ENCODE measurements at regions not wholly inside any gene's neighbourhood (a gene's known extent, or its start where the extent isn't known, plus 50 kb on each side); places are given as distances from the start of the nearest gene placed in this dataset.

DNA sequence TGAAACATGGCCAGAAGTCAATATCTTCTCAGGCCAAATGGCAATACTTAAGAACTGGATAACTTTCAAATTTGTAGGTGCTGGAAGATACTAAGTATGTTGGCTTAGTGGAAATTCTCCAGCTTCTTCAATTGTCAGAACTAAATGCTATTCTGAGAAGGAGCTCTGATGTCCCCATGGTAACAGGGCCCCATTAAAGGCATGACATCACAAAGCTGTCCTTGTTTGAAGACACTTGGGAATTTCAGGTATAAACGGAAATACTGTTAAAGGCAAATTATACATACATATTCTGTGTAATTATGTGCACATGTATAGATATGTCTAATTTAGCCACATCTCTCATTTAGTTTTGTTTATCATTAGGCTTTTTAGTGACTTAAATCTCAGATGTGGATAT is 210.0 kb upstream of the SEL1L start:
- TF ChIP-seq, protein P1, sequence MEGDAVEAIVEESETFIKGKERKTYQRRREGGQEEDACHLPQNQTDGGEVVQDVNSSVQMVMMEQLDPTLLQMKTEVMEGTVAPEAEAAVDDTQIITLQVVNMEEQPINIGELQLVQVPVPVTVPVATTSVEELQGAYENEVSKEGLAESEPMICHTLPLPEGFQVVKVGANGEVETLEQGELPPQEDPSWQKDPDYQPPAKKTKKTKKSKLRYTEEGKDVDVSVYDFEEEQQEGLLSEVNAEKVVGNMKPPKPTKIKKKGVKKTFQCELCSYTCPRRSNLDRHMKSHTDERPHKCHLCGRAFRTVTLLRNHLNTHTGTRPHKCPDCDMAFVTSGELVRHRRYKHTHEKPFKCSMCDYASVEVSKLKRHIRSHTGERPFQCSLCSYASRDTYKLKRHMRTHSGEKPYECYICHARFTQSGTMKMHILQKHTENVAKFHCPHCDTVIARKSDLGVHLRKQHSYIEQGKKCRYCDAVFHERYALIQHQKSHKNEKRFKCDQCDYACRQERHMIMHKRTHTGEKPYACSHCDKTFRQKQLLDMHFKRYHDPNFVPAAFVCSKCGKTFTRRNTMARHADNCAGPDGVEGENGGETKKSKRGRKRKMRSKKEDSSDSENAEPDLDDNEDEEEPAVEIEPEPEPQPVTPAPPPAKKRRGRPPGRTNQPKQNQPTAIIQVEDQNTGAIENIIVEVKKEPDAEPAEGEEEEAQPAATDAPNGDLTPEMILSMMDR (IDR thresholded peaks at IDR 0.05), result no peak
- Histone ChIP-seq H3K27me3 (no peaks in the 10 kb centered on the region), H3K4me1 (ENCODE audit: control insufficient read depth in 1 of 2, insufficient read depth in 1 of 2, low read depth in 1 of 2, low read length in 1 of 2) (no peaks in the 10 kb centered on the region), H3K9me3 (no peaks in the 10 kb centered on the region), H3K4me3 (ENCODE audit: low read depth in 1 of 2, low read length in 1 of 2) (no peak overlapping the region), H3K36me3 (no peaks in the 10 kb centered on the region), H3K27ac (no peak overlapping the region)

DNA sequence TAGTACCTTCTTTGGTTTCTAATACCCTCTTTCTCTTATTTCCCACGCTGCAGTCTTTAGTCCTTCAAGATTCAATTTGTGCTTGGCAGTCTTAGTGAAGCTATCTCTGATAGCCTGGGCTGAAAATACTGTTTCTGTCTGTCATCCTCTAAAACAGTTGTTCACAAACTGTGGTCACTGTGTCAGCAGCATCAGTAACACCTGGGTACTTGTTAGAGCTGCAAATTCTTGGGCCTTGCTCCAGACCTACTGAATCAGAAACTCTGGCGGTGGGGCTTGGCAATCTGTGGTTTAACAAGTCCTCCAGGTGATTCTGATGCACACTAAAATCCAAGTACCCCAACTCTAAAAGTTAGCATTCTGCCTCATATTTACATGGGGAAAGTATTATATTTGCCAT is 217.5 kb upstream of the SEL1L start:
- no peak overlapping the region for H3K27ac ChIP-seq
- no peaks in the 10 kb centered on the region for H3K9me3 ChIP-seq
- H3K27me3 ChIP-seq, result no peaks in the 10 kb centered on the region
- no peaks in the 10 kb centered on the region for H3K4me1 ChIP-seq (ENCODE audit: control insufficient read depth in 1 of 2, insufficient read depth in 1 of 2, low read depth in 1 of 2, low read length in 1 of 2)
- TF ChIP-seq, protein P1 (IDR thresholded peaks at IDR 0.05), result no peak
- no peak overlapping the region for H3K4me3 ChIP-seq (ENCODE audit: low read depth in 1 of 2, low read length in 1 of 2)
- no peaks in the 10 kb centered on the region for H3K36me3 ChIP-seq

DNA sequence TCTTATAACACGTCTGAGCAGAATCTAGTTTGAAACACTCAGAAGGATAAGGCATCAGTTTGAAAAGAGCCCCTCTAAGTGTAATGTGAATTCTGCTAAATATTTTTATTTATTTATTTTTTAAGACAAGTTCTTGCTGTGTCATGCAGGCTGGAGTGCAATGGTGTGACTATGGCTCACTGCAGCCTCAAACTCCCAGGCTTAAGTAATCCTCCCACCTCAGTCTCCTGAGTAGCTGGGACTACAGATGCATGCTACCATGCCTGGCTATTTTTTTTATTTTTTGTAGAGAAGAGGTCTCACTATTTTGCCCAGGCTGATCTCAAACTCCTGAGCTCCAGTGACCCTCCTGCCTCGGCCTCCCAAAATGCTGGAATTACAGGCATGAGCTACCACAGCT is 225.9 kb upstream of the SEL1L start:
- TF ChIP-seq, protein P1 (IDR thresholded peaks at IDR 0.05), result no peak
- no peaks in the 10 kb centered on the region for H3K9me3 ChIP-seq
- no peak overlapping the region for H3K4me3 ChIP-seq (ENCODE audit: low read depth in 1 of 2, low read length in 1 of 2)
- H3K27me3 ChIP-seq, result no peaks in the 10 kb centered on the region
- no peaks in the 10 kb centered on the region for H3K36me3 ChIP-seq
- H3K4me1 ChIP-seq (ENCODE audit: control insufficient read depth in 1 of 2, insufficient read depth in 1 of 2, low read depth in 1 of 2, low read length in 1 of 2), result peaks cover 0 to 4% of the 10 kb centered on the region in 2 experiments
- no peak overlapping the region for H3K27ac ChIP-seq

DNA sequence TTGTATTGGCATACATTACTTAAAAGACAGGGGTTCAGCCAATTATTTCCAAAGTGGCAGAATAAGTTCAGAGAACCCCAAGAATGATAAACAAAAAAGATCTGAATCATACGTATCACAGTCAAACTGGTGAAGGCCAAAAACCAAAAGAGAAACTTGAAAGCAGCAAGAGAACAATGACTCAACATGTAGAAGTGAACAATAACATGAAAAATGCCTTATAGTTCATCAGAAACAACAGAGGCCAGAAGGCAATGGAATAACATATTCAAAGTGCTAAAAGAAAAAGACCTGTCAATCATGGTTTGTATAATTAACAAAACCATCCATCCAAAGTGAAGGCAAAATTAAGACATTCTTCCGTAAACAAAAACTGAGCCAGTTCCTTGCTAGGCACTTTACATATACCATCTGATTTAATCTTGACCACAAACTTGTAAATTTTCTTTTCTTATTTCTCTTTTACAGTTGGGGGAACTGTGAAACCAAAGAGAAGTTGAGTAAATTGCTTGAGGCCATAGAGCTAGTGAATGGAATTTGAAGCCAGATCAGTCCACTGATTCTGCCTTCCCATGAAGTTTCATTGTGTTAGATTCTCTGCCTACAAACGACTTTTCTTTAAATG is 232.1 kb upstream of the SEL1L start:
- Histone ChIP-seq H3K27me3 (no peaks in the 10 kb centered on the region), H3K9me3 (no peaks in the 10 kb centered on the region), H3K27ac (peak overlapping the region; percentile 89), H3K36me3 (no peaks in the 10 kb centered on the region), H3K4me3 (ENCODE audit: low read depth in 1 of 2, low read length in 1 of 2) (peak overlapping the region in 1 of 2 experiments; percentile 4), H3K4me1 (ENCODE audit: control insufficient read depth in 1 of 2, insufficient read depth in 1 of 2, low read depth in 1 of 2, low read length in 1 of 2) (peaks cover 22 to 43% of the 10 kb centered on the region in 2 experiments)
- TF ChIP-seq, protein P1 (IDR thresholded peaks at IDR 0.05), result no peak

DNA sequence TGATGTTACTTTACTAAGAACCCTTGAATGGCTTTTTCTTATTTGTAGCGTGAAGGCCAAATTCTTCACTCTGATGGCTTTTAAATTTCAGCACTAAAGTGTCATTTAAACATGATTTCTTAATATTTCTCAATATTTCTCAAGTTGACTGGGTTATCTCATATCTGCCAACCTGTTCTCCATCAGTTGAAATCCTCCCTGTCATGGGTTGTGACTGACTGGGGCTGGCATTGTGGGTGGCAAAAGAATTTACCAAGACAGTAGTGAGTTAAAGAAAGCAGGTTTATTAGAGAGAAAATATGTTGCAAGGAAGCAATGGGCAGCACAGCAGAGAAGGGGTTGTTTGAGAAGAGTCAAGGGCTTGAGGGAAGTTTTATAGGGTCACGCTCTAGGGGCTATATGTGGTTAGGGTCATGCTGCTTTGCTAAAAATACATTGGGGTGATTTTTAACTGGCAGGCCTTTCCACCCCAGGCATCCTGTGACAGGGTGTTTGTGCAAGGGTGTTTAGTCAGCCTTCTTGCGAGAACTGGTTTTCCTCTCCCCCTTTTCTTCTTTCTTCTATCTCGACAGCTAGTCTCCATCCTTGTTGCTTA is 232.8 kb upstream of the SEL1L start:
- TF ChIP-seq, protein P1 (IDR thresholded peaks at IDR 0.05), result no peak
- Histone ChIP-seq H3K27ac (peak overlapping the region; percentile 89), H3K27me3 (no peaks in the 10 kb centered on the region)

More for the DNA sequence above, 232.8 kb upstream of the SEL1L start:
- H3K36me3 ChIP-seq, result no peaks in the 10 kb centered on the region
- peak overlapping the region in 1 of 2 experiments; percentile 4 for H3K4me3 ChIP-seq (ENCODE audit: low read depth in 1 of 2, low read length in 1 of 2)
- H3K9me3 ChIP-seq, result no peaks in the 10 kb centered on the region
- H3K4me1 ChIP-seq (ENCODE audit: control insufficient read depth in 1 of 2, insufficient read depth in 1 of 2, low read depth in 1 of 2, low read length in 1 of 2), result peaks cover 24 to 49% of the 10 kb centered on the region in 2 experiments
